Peyer's patch (tissue), 2 donors: ENCODE measurements at regions not wholly inside any gene's neighbourhood (a gene's known extent, or its start where the extent isn't known, plus 50 kb on each side); places are given as distances from the start of the nearest gene placed in this dataset.

ENCODE experiments used
- small RNA-seq, 2 donors: library from RNA; depleted of rRNA; stranded (forward); fragments of <200 nt; gene quantifications; one replicate each; pipeline ENCODE3, GENCODE V24; 2016

Small RNA genes lying in the stretch of these regions (small RNA-seq; reads per million reads assigned to genes)
- 0 reads per million in 2 donors for gene RNU6-1145P
- 0 reads per million in 2 donors for gene RPS29P10
